ENCODE measurements at regions not wholly inside any gene's neighbourhood (a gene's known extent, or its start where the extent isn't known, plus 50 kb on each side); places are given as distances from the start of the nearest gene placed in this dataset.

DNA sequence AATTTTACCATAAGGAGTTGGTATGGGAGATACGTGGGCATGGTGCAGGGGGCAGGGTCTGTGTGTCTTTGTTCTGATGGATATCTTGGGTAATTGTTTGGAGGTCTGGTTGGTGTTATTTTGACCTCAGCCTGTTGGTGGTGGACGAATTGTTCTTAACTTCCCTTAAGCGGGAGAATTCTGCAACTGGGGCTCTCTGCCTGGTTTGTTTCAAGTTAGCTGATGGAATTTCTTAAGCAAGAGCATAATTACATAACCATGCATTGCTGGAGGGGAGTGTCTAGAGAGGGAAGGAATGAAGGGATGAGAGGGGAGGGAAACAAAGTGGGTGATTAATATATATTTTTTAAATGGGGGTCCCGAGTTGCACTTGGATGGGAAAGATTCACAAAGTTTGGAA lies 908.5 kb upstream of the RAG2 start:
- H3K27ac ChIP-seq (ENCODE audit: insufficient read depth, low read depth, low read length, poor library complexity, severe bottlenecking), result no peak overlapping the region

GRCh38 chr11:37505406-37505805 lies 907.4 kb upstream of the RAG2 start:
- no peak overlapping the region for H3K27ac ChIP-seq (ENCODE audit: insufficient read depth, low read depth, low read length, poor library complexity, severe bottlenecking)
- no peak overlapping the region for H3K4me3 ChIP-seq (ENCODE audit: insufficient read depth, low read depth, low read length)
- H3K9me3 ChIP-seq (ENCODE audit: control insufficient read depth, low read length), result no peaks in the 10 kb centered on the region
- WGBS, 2 experiments, result 64 to 84% methylated on average over 3 to 4 of the region's 4 CpGs
- H3K27me3 ChIP-seq (ENCODE audit: control insufficient read depth, insufficient read depth, low read length, poor library complexity, severe bottlenecking), result no peaks in the 10 kb centered on the region
- H3K36me3 ChIP-seq (ENCODE audit: control insufficient read depth, insufficient read depth, low read length), result no peaks in the 10 kb centered on the region
- H3K4me1 ChIP-seq (ENCODE audit: control insufficient read depth, insufficient read depth, low read length), result no peaks in the 10 kb centered on the region

More for the DNA sequence above, 908.5 kb upstream of the RAG2 start:
- no peaks in the 10 kb centered on the region for H3K27me3 ChIP-seq (ENCODE audit: control insufficient read depth, insufficient read depth, low read length, poor library complexity, severe bottlenecking)
- no peaks in the 10 kb centered on the region for H3K4me1 ChIP-seq (ENCODE audit: control insufficient read depth, insufficient read depth, low read length)
- 92 to 96% methylated on average over 4 of the region's 4 CpGs for WGBS, 2 experiments
- no peaks in the 10 kb centered on the region for H3K36me3 ChIP-seq (ENCODE audit: control insufficient read depth, insufficient read depth, low read length)
- H3K4me3 ChIP-seq (ENCODE audit: insufficient read depth, low read depth, low read length), result no peak overlapping the region
- no peaks in the 10 kb centered on the region for H3K9me3 ChIP-seq (ENCODE audit: control insufficient read depth, low read length)

- H3K4me1 ChIP-seq (ENCODE audit: control insufficient read depth, insufficient read depth, low read length), result no peaks in the 10 kb centered on the region
- no peaks in the 10 kb centered on the region for H3K9me3 ChIP-seq (ENCODE audit: control insufficient read depth, low read length)
- H3K4me3 ChIP-seq (ENCODE audit: insufficient read depth, low read depth, low read length), result no peak overlapping the region
- H3K27me3 ChIP-seq (ENCODE audit: control insufficient read depth, insufficient read depth, low read length, poor library complexity, severe bottlenecking), result no peaks in the 10 kb centered on the region
- no peak overlapping the region for H3K27ac ChIP-seq (ENCODE audit: insufficient read depth, low read depth, low read length, poor library complexity, severe bottlenecking)
- H3K36me3 ChIP-seq (ENCODE audit: control insufficient read depth, insufficient read depth, low read length), result no peaks in the 10 kb centered on the region
- 83 to 99% methylated on average over 1 to 3 of the region's 3 CpGs for WGBS, 2 experiments
These were observed 906.9 kb upstream of the RAG2 start for GRCh38 chr11:37504921-37505320.

DNA sequence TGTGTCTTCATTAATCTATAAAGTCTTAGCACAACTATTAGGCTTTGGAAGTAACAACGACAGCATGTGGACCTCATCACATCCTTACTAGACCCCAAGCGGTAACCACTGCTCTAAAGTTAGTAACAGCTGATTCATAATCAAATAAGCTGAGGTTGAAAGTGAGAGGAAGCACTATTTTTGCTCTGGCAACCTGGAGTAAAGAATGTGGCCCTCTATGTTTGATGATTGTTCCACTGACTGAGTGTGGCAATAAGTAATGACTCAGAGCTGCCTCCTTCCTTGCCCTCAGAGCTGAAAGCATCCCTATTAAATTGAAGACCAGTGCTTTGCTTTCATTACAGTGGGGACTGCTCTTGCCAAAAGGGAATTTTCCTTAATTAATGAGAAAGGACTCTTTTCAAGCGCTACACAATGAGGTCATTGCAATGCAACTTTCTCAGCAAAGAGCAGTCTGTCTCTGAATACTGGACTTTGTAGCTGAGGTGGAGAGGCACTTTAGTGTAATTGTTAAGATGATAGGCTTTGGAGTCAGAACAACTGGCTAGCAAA lies 906.1 kb upstream of the RAG2 start:
- Histone ChIP-seq H3K27me3 (ENCODE audit: control insufficient read depth, insufficient read depth, low read length, poor library complexity, severe bottlenecking) (no peaks in the 10 kb centered on the region), H3K4me3 (ENCODE audit: insufficient read depth, low read depth, low read length) (no peak overlapping the region), H3K36me3 (ENCODE audit: control insufficient read depth, insufficient read depth, low read length) (no peaks in the 10 kb centered on the region), H3K27ac (ENCODE audit: insufficient read depth, low read depth, low read length, poor library complexity, severe bottlenecking) (no peak overlapping the region), H3K9me3 (ENCODE audit: control insufficient read depth, low read length) (no peaks in the 10 kb centered on the region), H3K4me1 (ENCODE audit: control insufficient read depth, insufficient read depth, low read length) (no peaks in the 10 kb centered on the region)
- WGBS, 2 experiments, result 81 to 87% methylated on average over 3 of the region's 3 CpGs

DNA sequence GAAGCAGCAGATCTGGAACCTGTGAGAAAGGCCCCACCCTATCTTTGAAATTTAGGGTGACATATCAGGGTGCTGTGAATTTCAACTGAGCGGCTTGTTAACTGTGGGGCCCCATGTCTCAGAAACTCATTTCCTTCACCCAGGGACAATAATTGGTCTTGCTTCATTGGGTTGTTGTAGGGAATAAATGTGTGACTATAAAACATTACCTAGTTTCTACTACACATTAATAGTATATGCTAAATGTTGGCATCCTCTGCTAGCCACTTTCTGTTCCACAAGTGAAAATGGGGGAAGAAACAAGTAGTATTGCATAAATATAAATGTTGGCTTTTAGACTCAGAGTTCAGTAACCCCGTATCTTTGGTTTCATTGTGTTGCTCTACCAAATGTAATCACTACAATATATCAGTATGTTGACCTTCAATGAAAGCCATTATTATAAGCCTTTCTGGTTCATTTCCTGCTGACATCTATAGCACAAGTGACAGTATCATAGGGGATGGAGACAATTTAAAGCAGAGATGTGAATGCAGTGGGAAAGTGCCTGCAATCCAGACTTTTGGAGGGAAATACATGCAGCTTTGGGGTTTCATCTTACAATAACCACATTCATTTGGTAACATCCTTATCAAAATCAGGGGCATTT lies 905.5 kb upstream of the RAG2 start:
- H3K36me3 ChIP-seq (ENCODE audit: control insufficient read depth, insufficient read depth, low read length), result no peaks in the 10 kb centered on the region
- H3K4me1 ChIP-seq (ENCODE audit: control insufficient read depth, insufficient read depth, low read length), result no peaks in the 10 kb centered on the region
- H3K27me3 ChIP-seq (ENCODE audit: control insufficient read depth, insufficient read depth, low read length, poor library complexity, severe bottlenecking), result no peaks in the 10 kb centered on the region
- H3K9me3 ChIP-seq (ENCODE audit: control insufficient read depth, low read length), result no peaks in the 10 kb centered on the region
- 91 to 94% methylated on average over 1 to 2 of the region's 2 CpGs for WGBS, 2 experiments
- no peak overlapping the region for H3K4me3 ChIP-seq (ENCODE audit: insufficient read depth, low read depth, low read length)
- no peak overlapping the region for H3K27ac ChIP-seq (ENCODE audit: insufficient read depth, low read depth, low read length, poor library complexity, severe bottlenecking)

DNA sequence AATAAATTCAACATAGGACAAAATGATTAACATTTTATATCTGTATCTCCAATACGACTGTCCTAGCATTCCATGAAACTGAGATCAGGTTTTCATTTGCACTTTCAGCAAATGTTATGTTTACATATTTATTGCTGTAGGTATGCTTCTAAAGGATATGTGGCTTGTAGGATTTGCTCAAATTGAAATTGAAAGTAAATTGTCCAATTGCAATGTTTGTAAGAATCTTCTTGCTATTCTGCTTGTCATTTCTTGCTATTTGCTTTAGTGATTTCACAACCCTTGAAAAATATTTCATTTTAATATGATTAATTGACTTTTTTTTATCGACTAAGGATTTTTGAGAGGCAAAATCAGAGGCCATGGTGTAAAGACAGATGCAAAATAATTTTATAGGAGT lies 904.2 kb upstream of the RAG2 start:
- H3K4me3 ChIP-seq (ENCODE audit: insufficient read depth, low read depth, low read length), result no peak overlapping the region
- H3K27ac ChIP-seq (ENCODE audit: insufficient read depth, low read depth, low read length, poor library complexity, severe bottlenecking), result no peak overlapping the region
- no peaks in the 10 kb centered on the region for H3K4me1 ChIP-seq (ENCODE audit: control insufficient read depth, insufficient read depth, low read length)
- H3K27me3 ChIP-seq (ENCODE audit: control insufficient read depth, insufficient read depth, low read length, poor library complexity, severe bottlenecking), result no peaks in the 10 kb centered on the region
- H3K9me3 ChIP-seq (ENCODE audit: control insufficient read depth, low read length), result no peaks in the 10 kb centered on the region
- no peaks in the 10 kb centered on the region for H3K36me3 ChIP-seq (ENCODE audit: control insufficient read depth, insufficient read depth, low read length)
- 90 to 100% methylated on average over 2 of the region's 2 CpGs for WGBS, 2 experiments

GRCh38 chr11:37500425-37500824 lies 902.4 kb upstream of the RAG2 start:
- Histone ChIP-seq H3K4me1 (ENCODE audit: control insufficient read depth, insufficient read depth, low read length) (no peaks in the 10 kb centered on the region), H3K9me3 (ENCODE audit: control insufficient read depth, low read length) (no peaks in the 10 kb centered on the region), H3K36me3 (ENCODE audit: control insufficient read depth, insufficient read depth, low read length) (no peaks in the 10 kb centered on the region), H3K4me3 (ENCODE audit: insufficient read depth, low read depth, low read length) (no peak overlapping the region), H3K27me3 (ENCODE audit: control insufficient read depth, insufficient read depth, low read length, poor library complexity, severe bottlenecking) (no peaks in the 10 kb centered on the region), H3K27ac (ENCODE audit: insufficient read depth, low read depth, low read length, poor library complexity, severe bottlenecking) (no peak overlapping the region)
- WGBS, 2 experiments, result 77 to 85% methylated on average over 2 of the region's 2 CpGs

DNA sequence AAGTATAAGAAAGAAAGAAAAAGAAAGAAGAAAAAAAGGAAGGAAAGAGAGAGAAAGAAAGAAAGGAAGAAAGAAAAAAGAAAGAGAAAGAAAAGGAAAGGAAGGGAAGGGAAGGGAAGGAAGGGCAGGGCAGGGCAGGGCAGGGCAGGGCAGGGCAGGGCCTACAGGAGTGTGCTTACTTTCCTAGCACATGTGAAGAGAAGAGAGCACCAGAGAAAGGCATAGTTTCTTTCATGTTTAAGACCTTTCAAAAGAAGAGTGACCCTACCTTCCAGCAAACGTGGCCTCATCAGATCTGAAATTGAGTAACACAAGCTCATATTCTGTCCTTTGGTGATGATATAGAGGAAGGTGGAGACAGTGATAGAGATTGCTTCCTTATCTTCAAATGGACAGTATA lies 899.3 kb upstream of the RAG2 start:
- WGBS, 2 experiments, result 95% methylated on average over 1 of the region's 1 CpG; no CpG with 5 or more reads in 1 of the 2 experiments

GRCh38 chr11:37496201-37496600 lies 898.2 kb upstream of the RAG2 start:
- no peaks in the 10 kb centered on the region for H3K4me1 ChIP-seq (ENCODE audit: control insufficient read depth, insufficient read depth, low read length)
- no peak overlapping the region for H3K4me3 ChIP-seq (ENCODE audit: insufficient read depth, low read depth, low read length)
- no peak overlapping the region for H3K27ac ChIP-seq (ENCODE audit: insufficient read depth, low read depth, low read length, poor library complexity, severe bottlenecking)
- H3K9me3 ChIP-seq (ENCODE audit: control insufficient read depth, low read length), result no peaks in the 10 kb centered on the region
- 100% methylated on average over 1 of the region's 1 CpG for WGBS, 2 experiments
- H3K27me3 ChIP-seq (ENCODE audit: control insufficient read depth, insufficient read depth, low read length, poor library complexity, severe bottlenecking), result no peaks in the 10 kb centered on the region
- no peaks in the 10 kb centered on the region for H3K36me3 ChIP-seq (ENCODE audit: control insufficient read depth, insufficient read depth, low read length)

More for the DNA sequence above, 899.3 kb upstream of the RAG2 start:
- Histone ChIP-seq H3K27ac (ENCODE audit: insufficient read depth, low read depth, low read length, poor library complexity, severe bottlenecking) (no peak overlapping the region), H3K9me3 (ENCODE audit: control insufficient read depth, low read length) (no peaks in the 10 kb centered on the region), H3K27me3 (ENCODE audit: control insufficient read depth, insufficient read depth, low read length, poor library complexity, severe bottlenecking) (no peaks in the 10 kb centered on the region), H3K4me3 (ENCODE audit: insufficient read depth, low read depth, low read length) (no peak overlapping the region), H3K36me3 (ENCODE audit: control insufficient read depth, insufficient read depth, low read length) (no peaks in the 10 kb centered on the region), H3K4me1 (ENCODE audit: control insufficient read depth, insufficient read depth, low read length) (no peaks in the 10 kb centered on the region)

- Histone ChIP-seq H3K4me3 (ENCODE audit: insufficient read depth, low read depth, low read length) (no peak overlapping the region), H3K36me3 (ENCODE audit: control insufficient read depth, insufficient read depth, low read length) (no peaks in the 10 kb centered on the region), H3K27me3 (ENCODE audit: control insufficient read depth, insufficient read depth, low read length, poor library complexity, severe bottlenecking) (no peaks in the 10 kb centered on the region), H3K27ac (ENCODE audit: insufficient read depth, low read depth, low read length, poor library complexity, severe bottlenecking) (no peak overlapping the region), H3K9me3 (ENCODE audit: control insufficient read depth, low read length) (no peaks in the 10 kb centered on the region), H3K4me1 (ENCODE audit: control insufficient read depth, insufficient read depth, low read length) (no peaks in the 10 kb centered on the region)
These were observed 886.3 kb upstream of the RAG2 start for GRCh38 chr11:37484298-37484697.
